T-helper 2 cell treated with Interferon-gamma antibody and Interleukin-4, amounts not matched to agents 100 ng/mL and 5 ng/mL, for 36 hours (primary cell): ENCODE measurements at regions not wholly inside any gene's neighbourhood (a gene's known extent, or its start where the extent isn't known, plus 50 kb on each side); places are given as distances from the start of the nearest gene placed in this dataset.

ENCODE experiments used
- intact Hi-C: fragments of 100-400 bp; cut with micrococcal nuclease; formaldehyde crosslinking; loops from one replicate; pipeline ENCODE4 v1.15.1; 2023

- intact Hi-C loops: no loop called here
Measured at GRCh38 chr13:76378767-76379166, 507.4 kb downstream of the KCTD12 start.

GRCh38 chr13:76363682-76364289, 522.4 kb downstream of the KCTD12 start:
- intact Hi-C loops: no loop called here

GRCh38 chr13:76361868-76362267, 524.3 kb downstream of the KCTD12 start:
- intact Hi-C loops: no loop called here

DNA sequence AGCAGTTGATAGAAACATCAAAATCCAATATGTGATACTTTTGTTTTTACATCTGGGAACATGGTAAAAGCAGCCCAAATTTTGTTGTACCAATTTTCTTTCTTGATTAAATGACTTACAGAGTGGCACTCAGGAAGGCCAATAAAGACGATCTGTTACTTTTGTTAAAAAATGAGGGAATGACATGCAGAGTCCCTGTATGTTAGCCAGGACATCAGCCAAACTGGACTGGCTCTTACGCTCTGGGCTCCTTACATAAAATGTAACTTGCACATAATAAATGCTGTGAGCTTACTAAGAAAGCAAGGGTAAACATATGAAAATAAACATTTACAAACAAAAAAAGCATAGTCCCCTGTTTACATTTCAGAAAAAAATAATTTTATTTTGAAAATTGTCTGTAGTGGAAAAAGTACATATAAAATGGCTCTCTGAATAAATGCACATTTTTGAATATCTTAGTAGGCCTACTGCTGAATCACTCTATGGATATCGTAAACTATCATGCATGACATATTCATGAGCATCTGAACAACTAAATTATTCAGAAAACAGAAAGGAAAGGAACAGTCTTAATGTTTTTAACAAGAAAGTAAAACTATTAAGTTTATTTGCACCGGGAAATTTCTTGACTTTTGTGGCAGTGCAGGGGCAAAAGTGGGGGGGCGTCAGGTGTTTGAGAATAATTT, 534.5 kb downstream of the KCTD12 start:
- intact Hi-C loops: no loop called here

GRCh38 chr13:76350399-76350798, 535.8 kb downstream of the KCTD12 start:
- intact Hi-C loops: no loop called here

- intact Hi-C loops: no loop called here
Measured at GRCh38 chr13:76349700-76350099, 536.5 kb downstream of the KCTD12 start.

DNA sequence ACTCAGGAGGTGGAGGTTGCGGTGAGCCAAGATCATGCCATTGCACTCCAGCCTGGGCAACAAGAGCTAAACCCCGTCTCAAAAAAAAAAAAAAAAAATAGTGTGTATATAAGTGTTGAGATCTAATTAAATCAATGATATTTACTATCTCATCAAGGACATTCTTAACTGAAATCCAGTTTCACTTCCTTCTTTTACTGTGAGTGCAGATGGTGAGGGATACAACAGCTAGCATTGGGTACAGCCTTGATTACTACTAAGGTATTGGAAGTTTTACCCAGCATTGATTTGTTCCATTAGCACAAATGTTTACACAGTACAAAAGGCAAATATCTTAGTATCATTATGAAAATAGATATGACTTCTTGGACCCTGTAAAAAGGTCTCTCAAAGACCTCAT, 546.6 kb downstream of the KCTD12 start:
- intact Hi-C loops: no loop called here

- intact Hi-C loops: no loop called here
Measured at GRCh38 chr13:76338003-76338402, 548.2 kb downstream of the KCTD12 start.

DNA sequence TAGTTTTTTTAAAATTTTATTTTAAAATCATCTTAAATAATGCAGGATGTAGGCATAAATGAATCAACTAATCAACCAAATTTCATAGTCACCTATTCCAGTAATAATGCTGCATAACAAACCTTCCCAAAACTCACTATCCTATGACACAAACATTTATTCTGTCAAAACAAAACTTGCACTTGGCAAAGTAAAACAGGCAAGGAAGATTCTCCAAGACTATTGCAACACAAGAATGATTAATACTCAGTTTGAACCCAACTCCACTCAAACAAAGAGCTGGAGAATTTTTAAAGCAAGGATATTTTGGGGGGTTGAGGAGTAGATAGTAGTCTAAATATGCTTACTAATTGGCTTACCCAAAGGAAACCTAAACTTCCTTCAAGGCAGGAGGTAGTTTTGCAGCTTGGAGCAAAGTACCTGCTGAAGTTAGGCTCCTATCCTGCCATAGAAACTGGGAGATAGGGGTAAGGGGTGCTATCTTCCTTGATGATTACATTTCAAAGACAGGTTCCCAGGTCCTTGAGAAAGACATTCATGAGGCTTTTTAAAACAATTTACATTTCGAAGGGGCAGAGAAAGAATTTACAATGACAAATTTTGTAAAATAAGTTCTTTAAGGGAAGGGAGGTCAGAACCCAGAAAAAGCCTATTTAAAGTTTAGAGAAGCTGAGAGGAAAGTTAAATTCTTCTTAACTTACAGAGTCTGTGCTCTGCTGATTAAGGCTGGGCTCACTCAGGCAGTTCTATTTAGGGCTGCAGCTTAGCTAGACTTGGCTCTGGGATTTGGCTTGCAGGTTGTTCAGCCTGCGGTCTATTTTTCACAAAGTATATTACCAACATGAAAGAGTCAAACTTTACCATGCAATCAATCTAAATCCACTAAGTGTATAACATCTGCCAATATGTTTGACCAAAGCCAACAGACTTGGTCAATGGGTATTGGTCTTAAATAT, 549.0 kb downstream of the KCTD12 start:
- intact Hi-C loops: no loop called here

GRCh38 chr13:76335463-76335862, 550.7 kb downstream of the KCTD12 start:
- intact Hi-C loops: no loop called here

DNA sequence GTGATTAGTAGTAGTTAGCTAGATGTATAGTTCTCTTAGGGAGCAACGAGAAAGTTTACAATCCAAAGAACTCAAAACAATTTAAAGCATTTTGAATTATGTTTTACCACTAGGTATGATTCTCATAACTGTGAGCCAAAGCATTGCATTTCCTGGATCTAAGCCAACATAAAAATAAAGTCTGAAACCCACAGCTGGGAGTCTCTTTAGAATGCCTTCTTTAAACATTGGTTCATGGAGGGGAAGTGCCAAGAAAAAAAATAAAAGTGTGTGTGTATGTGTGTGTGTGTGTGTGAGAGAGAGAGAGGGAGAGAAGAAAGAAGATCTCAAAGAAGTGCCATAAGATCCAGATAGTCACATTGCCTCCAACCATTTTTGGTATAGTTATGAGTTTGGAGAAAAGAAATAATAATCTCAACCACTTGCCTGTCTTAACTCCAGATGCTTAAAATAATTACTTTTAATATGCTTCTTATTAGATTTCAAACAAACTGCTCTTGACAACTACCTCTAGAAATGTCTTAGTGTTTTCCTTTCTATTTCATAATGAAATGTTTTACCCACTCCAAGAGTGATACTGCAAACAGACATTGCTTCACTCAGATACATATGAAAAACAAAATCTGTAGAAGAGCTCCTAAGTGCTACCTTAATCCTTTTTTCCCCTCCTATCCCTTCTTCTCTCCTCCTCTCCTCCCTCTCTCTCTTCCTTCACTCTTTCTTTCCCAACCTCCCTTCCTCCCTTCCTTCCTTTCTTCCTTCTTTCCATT, 554.1 kb downstream of the KCTD12 start:
- intact Hi-C loops: no loop called here

- intact Hi-C loops: no loop called here
Measured at GRCh38 chr13:76330761-76331160, 555.4 kb downstream of the KCTD12 start.

DNA sequence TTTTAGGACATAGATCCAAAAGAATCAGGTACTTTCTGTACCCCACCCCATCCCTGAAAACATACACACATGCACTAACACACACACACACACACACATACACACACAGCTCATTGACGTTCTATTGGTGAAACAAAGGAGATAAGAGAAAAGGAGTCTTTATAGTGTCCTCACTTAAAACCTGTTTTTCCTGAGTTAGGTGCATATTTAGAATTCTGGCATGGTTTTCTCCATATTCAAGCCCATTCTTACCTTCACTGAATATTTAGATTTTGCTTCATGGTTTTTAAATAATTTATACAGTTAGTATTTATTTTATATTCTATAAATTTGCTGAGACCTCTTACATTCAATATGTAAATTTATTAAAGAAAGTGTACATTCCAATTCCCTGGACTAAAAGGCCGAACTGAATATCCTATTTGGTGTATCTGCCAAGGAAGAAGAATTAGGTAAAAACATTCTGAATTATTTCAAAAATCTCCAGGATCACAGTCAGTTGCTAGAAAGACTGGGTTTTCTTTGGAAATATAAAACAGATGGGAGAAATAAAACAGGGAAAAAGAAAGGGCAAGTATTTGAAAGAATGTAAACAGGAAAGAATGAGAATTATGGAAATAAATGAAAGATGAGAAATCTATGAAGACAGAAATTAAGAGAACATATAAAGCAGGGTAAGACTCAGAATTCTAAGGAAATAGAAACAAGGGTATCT, 556.2 kb downstream of the KCTD12 start:
- intact Hi-C loops: no loop called here

DNA sequence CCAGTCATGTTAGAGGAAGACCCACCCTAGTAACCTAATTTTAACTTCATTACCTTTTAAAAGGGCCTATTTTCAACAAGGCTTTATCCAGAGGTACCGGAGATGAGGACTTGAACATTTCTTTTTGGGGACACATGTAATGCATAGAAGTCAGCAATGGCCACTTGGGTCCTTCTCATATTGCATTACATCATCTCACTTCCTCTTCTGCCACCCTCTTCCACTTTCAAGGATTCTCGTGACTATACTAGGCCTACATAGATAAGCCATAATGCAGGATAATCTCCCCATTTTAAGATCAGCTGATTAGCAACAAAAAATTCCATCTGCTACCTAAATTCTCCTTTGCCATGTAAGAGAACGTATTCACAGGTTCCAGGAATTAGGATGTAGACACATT, 557.2 kb downstream of the KCTD12 start:
- intact Hi-C loops: no loop called here

- intact Hi-C loops: no loop called here
Measured at GRCh38 chr13:76326343-76326742, 559.9 kb downstream of the KCTD12 start.

DNA sequence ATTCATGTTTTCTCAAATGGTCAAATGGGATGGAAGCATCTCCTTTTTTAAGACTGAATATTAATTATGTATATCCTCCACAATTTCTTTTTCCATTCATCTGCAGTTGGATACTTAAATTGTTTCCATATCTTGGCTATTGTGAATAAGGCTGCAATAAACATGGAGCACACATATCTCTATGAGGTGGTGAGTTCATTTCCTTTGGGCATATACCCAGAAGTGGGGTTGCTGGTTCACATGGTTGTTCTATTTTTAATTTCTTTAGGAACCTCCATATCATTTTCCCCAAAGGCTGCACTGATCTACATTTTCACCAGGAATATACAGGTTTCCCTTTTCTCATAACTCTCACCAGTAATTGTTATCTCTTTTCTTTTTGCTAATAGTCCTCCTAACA, 566.3 kb downstream of the KCTD12 start:
- intact Hi-C loops: no loop called here

GRCh38 chr13:76316998-76317527, 569.1 kb downstream of the KCTD12 start:
- intact Hi-C loops: no loop called here

- intact Hi-C loops: no loop called here
Measured at GRCh38 chr13:76314495-76314894, 571.7 kb downstream of the KCTD12 start.

- intact Hi-C loops: no loop called here
Measured at GRCh38 chr13:76307142-76307541, 579.1 kb downstream of the KCTD12 start.

DNA sequence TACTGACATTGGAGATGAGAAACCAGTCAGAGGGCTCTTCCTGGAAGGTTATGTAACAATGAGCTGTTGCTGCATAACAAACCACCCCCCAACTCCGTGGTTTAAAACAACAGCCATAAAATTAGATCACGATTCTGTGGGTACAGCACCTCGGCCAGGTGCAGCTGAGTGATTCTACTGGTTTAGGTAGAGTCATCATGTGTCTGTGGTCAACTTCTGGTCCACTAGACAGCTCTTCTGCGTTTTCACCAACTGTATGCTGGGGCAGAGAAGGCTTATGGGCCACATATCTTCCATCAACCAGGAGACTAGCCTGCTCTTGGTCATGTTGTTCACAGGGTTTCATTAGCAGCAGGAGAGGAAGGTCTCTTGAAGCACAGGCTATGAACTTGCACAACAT, 585.5 kb downstream of the KCTD12 start:
- intact Hi-C loops: no loop called here

DNA sequence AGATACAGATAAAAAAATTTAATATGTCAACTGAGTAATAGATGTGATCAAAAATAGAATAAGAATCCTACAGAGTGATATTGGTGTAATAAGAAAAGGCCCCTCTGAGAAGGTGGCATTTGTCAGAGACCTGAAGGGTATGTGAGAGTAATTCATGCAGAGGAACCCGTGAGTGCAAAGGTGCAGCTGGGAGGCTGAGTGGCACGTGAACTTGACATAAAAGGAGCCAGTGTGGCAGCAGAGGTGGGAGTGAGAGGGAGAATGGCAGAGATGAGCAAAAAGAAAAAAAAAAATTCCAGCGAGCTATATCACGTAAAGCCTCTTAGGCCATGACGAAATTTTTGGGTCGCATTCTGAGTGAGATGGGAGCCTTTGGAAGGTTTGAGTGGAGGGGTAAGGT, 588.9 kb downstream of the KCTD12 start:
- intact Hi-C loops: no loop called here
